ENCODE measurements at regions not wholly inside any gene's neighbourhood (a gene's known extent, or its start where the extent isn't known, plus 50 kb on each side); places are given as distances from the start of the nearest gene placed in this dataset.

DNA sequence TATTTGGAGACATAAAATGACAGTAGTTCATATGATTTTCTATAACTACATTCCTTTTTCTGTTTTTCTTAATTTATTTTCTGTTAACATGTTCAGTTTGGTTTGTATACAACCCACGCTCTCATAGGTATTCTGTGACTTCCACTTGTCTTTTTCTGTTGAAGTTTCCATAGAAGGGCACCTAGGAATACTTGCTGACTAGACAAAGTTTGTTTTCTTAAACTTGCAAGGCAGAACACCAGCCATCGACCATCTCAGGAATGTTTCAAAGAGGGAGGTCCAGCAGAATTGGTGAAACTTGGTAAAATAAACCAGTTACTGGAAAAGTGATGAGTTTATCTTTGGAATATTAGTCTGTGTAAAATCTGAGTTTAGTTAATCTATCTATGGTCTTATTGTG, 403.2 kb upstream of the CADM2 start:
- WGBS (ENCODE audit: insufficient coverage, insufficient replicate concordance, low lambda C conversion rate, missing lambda C conversion rate) = 0% methylated on average over 2 of the region's 2 CpGs
- TF ChIP-seq MEF2A (IDR thresholded peaks at IDR 0.05; ENCODE audit: insufficient read depth, low read depth, low read length) = no peak
- TF ChIP-seq, protein P1, sequence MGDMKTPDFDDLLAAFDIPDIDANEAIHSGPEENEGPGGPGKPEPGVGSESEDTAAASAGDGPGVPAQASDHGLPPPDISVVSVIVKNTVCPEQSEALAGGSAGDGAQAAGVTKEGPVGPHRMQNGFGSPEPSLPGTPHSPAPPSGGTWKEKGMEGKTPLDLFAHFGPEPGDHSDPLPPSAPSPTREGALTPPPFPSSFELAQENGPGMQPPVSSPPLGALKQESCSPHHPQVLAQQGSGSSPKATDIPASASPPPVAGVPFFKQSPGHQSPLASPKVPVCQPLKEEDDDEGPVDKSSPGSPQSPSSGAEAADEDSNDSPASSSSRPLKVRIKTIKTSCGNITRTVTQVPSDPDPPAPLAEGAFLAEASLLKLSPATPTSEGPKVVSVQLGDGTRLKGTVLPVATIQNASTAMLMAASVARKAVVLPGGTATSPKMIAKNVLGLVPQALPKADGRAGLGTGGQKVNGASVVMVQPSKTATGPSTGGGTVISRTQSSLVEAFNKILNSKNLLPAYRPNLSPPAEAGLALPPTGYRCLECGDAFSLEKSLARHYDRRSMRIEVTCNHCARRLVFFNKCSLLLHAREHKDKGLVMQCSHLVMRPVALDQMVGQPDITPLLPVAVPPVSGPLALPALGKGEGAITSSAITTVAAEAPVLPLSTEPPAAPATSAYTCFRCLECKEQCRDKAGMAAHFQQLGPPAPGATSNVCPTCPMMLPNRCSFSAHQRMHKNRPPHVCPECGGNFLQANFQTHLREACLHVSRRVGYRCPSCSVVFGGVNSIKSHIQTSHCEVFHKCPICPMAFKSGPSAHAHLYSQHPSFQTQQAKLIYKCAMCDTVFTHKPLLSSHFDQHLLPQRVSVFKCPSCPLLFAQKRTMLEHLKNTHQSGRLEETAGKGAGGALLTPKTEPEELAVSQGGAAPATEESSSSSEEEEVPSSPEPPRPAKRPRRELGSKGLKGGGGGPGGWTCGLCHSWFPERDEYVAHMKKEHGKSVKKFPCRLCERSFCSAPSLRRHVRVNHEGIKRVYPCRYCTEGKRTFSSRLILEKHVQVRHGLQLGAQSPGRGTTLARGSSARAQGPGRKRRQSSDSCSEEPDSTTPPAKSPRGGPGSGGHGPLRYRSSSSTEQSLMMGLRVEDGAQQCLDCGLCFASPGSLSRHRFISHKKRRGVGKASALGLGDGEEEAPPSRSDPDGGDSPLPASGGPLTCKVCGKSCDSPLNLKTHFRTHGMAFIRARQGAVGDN (IDR thresholded peaks at IDR 0.05) = no peak
- no peak for TF ChIP-seq BHLHE40 (IDR thresholded peaks at IDR 0.05; ENCODE audit: borderline replicate concordance in 1 of 2, low read depth in 2 of 2, low read length in 1 of 2)
- no peak for TF ChIP-seq WRNIP1 (IDR thresholded peaks at IDR 0.05; ENCODE audit: borderline replicate concordance, low read depth, low read length)
- TF ChIP-seq TAF1 (IDR thresholded peaks at IDR 0.05; ENCODE audit: borderline replicate concordance, low read depth, low read length) = no peak
- TF ChIP-seq, protein P2, sequence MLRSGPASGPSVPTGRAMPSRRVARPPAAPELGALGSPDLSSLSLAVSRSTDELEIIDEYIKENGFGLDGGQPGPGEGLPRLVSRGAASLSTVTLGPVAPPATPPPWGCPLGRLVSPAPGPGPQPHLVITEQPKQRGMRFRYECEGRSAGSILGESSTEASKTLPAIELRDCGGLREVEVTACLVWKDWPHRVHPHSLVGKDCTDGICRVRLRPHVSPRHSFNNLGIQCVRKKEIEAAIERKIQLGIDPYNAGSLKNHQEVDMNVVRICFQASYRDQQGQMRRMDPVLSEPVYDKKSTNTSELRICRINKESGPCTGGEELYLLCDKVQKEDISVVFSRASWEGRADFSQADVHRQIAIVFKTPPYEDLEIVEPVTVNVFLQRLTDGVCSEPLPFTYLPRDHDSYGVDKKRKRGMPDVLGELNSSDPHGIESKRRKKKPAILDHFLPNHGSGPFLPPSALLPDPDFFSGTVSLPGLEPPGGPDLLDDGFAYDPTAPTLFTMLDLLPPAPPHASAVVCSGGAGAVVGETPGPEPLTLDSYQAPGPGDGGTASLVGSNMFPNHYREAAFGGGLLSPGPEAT (IDR thresholded peaks at IDR 0.05; ENCODE audit: low read depth) = no peak
- TF ChIP-seq, protein P3, sequence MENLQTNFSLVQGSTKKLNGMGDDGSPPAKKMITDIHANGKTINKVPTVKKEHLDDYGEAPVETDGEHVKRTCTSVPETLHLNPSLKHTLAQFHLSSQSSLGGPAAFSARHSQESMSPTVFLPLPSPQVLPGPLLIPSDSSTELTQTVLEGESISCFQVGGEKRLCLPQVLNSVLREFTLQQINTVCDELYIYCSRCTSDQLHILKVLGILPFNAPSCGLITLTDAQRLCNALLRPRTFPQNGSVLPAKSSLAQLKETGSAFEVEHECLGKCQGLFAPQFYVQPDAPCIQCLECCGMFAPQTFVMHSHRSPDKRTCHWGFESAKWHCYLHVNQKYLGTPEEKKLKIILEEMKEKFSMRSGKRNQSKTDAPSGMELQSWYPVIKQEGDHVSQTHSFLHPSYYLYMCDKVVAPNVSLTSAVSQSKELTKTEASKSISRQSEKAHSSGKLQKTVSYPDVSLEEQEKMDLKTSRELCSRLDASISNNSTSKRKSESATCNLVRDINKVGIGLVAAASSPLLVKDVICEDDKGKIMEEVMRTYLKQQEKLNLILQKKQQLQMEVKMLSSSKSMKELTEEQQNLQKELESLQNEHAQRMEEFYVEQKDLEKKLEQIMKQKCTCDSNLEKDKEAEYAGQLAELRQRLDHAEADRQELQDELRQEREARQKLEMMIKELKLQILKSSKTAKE (IDR thresholded peaks at IDR 0.05; ENCODE audit: low read depth, poor library complexity, severe bottlenecking) = no peak
- no peak for TF ChIP-seq NBN (IDR thresholded peaks at IDR 0.05)
- no peak for TF ChIP-seq KLF5 (IDR thresholded peaks at IDR 0.05; ENCODE audit: partially characterized antibody)
- no peak for TF ChIP-seq RAD51 (IDR thresholded peaks at IDR 0.05)
- no peak for TF ChIP-seq ZNF207 (IDR thresholded peaks at IDR 0.05; ENCODE audit: borderline replicate concordance)
- TF ChIP-seq, protein P4, sequence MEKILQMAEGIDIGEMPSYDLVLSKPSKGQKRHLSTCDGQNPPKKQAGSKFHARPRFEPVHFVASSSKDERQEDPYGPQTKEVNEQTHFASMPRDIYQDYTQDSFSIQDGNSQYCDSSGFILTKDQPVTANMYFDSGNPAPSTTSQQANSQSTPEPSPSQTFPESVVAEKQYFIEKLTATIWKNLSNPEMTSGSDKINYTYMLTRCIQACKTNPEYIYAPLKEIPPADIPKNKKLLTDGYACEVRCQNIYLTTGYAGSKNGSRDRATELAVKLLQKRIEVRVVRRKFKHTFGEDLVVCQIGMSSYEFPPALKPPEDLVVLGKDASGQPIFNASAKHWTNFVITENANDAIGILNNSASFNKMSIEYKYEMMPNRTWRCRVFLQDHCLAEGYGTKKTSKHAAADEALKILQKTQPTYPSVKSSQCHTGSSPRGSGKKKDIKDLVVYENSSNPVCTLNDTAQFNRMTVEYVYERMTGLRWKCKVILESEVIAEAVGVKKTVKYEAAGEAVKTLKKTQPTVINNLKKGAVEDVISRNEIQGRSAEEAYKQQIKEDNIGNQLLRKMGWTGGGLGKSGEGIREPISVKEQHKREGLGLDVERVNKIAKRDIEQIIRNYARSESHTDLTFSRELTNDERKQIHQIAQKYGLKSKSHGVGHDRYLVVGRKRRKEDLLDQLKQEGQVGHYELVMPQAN (conservative IDR thresholded peaks at IDR 0.05) = no peak
- TF ChIP-seq, protein P5, sequence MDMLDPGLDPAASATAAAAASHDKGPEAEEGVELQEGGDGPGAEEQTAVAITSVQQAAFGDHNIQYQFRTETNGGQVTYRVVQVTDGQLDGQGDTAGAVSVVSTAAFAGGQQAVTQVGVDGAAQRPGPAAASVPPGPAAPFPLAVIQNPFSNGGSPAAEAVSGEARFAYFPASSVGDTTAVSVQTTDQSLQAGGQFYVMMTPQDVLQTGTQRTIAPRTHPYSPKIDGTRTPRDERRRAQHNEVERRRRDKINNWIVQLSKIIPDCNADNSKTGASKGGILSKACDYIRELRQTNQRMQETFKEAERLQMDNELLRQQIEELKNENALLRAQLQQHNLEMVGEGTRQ (IDR thresholded peaks at IDR 0.05; ENCODE audit: borderline replicate concordance, low read depth, low read length) = no peak
- no peak for TF ChIP-seq SPI1 (IDR thresholded peaks at IDR 0.05; ENCODE audit: borderline replicate concordance, insufficient read depth, low read depth, low read length)

More for the DNA sequence above, 403.2 kb upstream of the CADM2 start:
- intact Hi-C loops (cut with micrococcal nuclease; ENCODE audit: unreplicated experiment) = no loop called here
- BruUV-seq (replicated peaks) = no TSS peak
- in situ Hi-C loops (cut with MboI) = no loop called here
- SMC1A ChIA-PET (ENCODE audit: uncharacterized antibody, unreplicated experiment) = no interaction called here
- CTCF ChIA-PET = no interaction called here
- Histone ChIP-seq H4K20me1 (ENCODE audit: control insufficient read depth, insufficient read depth) (no peaks in the 10 kb centered on the region), H3K9ac (ENCODE audit: control insufficient read depth, insufficient read depth, low read length) (no peak overlapping the region), H2AFZ (ENCODE audit: control insufficient read depth, low read depth, low read length) (no peak overlapping the region), H3K27me3 (replicated peaks in 1 of 2; ENCODE audit: control insufficient read depth in 2 of 2, insufficient read depth in 2 of 2, low read length in 1 of 2) (no peaks in the 10 kb centered on the region), H3K36me3 (ENCODE audit: control insufficient read depth in 2 of 2, insufficient read depth in 2 of 2, low read length in 1 of 2) (no peaks in the 10 kb centered on the region), H3K4me3 (no peak overlapping the region), H3K27ac (ENCODE audit: control insufficient read depth, insufficient read depth) (no peak overlapping the region), H3K79me2 (ENCODE audit: control insufficient read depth, insufficient read depth, low read length) (no peaks in the 10 kb centered on the region), H3K4me2 (ENCODE audit: control insufficient read depth, insufficient read depth) (no peak overlapping the region), H3K4me1 (ENCODE audit: control insufficient read depth, insufficient read depth, low read length) (no peaks in the 10 kb centered on the region), H3K9me3 (replicated peaks; ENCODE audit: control insufficient read depth, insufficient read depth, low read length) (no peaks in the 10 kb centered on the region)
- DNase-seq (ENCODE audit: low read depth, low spot score) (no peak), FAIRE-seq (no peak), ATAC-seq (no peak)
- POLR2A ChIA-PET = no interaction called here
- RAD21 ChIA-PET (ENCODE audit: unreplicated experiment) = no interaction called here
